ENCODE measurements at regions not wholly inside any gene's neighbourhood (a gene's known extent, or its start where the extent isn't known, plus 50 kb on each side); places are given as distances from the start of the nearest gene placed in this dataset.

GRCh38 chr5:138664276-138664943 is 88.8 kb upstream of the CTNNA1 start:
- Histone ChIP-seq H3K4me3 (ENCODE audit: low read depth in 1 of 2, low read length in 1 of 2) (no peak overlapping the region), H3K27me3 (peaks cover 90% of the 10 kb centered on the region), H3K4me1 (ENCODE audit: control insufficient read depth in 1 of 2, insufficient read depth in 1 of 2, low read depth in 1 of 2, low read length in 1 of 2) (peaks cover 0 to 3% of the 10 kb centered on the region in 2 experiments), H3K9me3 (no peaks in the 10 kb centered on the region), H3K27ac (no peak overlapping the region), H3K36me3 (no peaks in the 10 kb centered on the region)
- no peak for TF ChIP-seq CTCF (IDR thresholded peaks at IDR 0.05)

- Histone ChIP-seq H3K36me3 (no peaks in the 10 kb centered on the region), H3K9me3 (no peaks in the 10 kb centered on the region), H3K27ac (no peak overlapping the region), H3K27me3 (peaks cover 90% of the 10 kb centered on the region), H3K4me3 (ENCODE audit: low read depth in 1 of 2, low read length in 1 of 2) (no peak overlapping the region), H3K4me1 (ENCODE audit: control insufficient read depth in 1 of 2, insufficient read depth in 1 of 2, low read depth in 1 of 2, low read length in 1 of 2) (peaks cover 0 to 3% of the 10 kb centered on the region in 2 experiments)
- no peak for TF ChIP-seq CTCF (IDR thresholded peaks at IDR 0.05)
These were observed 88.4 kb upstream of the HSPA9 start for GRCh38 chr5:138663561-138663960.

- H3K36me3 ChIP-seq: no peaks in the 10 kb centered on the region
- H3K9me3 ChIP-seq: no peaks in the 10 kb centered on the region
- peaks cover 0 to 3% of the 10 kb centered on the region in 2 experiments for H3K4me1 ChIP-seq (ENCODE audit: control insufficient read depth in 1 of 2, insufficient read depth in 1 of 2, low read depth in 1 of 2, low read length in 1 of 2)
- H3K27me3 ChIP-seq: peaks cover 90% of the 10 kb centered on the region
- H3K4me3 ChIP-seq (ENCODE audit: low read depth in 1 of 2, low read length in 1 of 2): no peak overlapping the region
- no peak for TF ChIP-seq CTCF (IDR thresholded peaks at IDR 0.05)
- no peak overlapping the region for H3K27ac ChIP-seq
These were observed 87.8 kb upstream of the HSPA9 start for GRCh38 chr5:138663009-138663408.

GRCh38 chr5:138662599-138662998 is 87.4 kb upstream of the HSPA9 start:
- Histone ChIP-seq H3K4me1 (ENCODE audit: control insufficient read depth in 1 of 2, insufficient read depth in 1 of 2, low read depth in 1 of 2, low read length in 1 of 2) (peaks cover 0 to 3% of the 10 kb centered on the region in 2 experiments), H3K27me3 (peaks cover 94% of the 10 kb centered on the region), H3K36me3 (no peaks in the 10 kb centered on the region), H3K4me3 (ENCODE audit: low read depth in 1 of 2, low read length in 1 of 2) (no peak overlapping the region), H3K27ac (no peak overlapping the region), H3K9me3 (no peaks in the 10 kb centered on the region)
- no peak for TF ChIP-seq CTCF (IDR thresholded peaks at IDR 0.05)

GRCh38 chr5:138661991-138662434 is 86.8 kb upstream of the HSPA9 start:
- TF ChIP-seq CTCF (IDR thresholded peaks at IDR 0.05): no peak
- Histone ChIP-seq H3K4me1 (ENCODE audit: control insufficient read depth in 1 of 2, insufficient read depth in 1 of 2, low read depth in 1 of 2, low read length in 1 of 2) (peaks cover 0 to 3% of the 10 kb centered on the region in 2 experiments), H3K27ac (no peak overlapping the region), H3K27me3 (peaks cover 94% of the 10 kb centered on the region), H3K4me3 (ENCODE audit: low read depth in 1 of 2, low read length in 1 of 2) (no peak overlapping the region), H3K36me3 (no peaks in the 10 kb centered on the region), H3K9me3 (no peaks in the 10 kb centered on the region)
